GM18499 (cell line): ENCODE measurements at regions not wholly inside any gene's neighbourhood (a gene's known extent, or its start where the extent isn't known, plus 50 kb on each side); places are given as distances from the start of the nearest gene placed in this dataset.
"Not testable (repeated sequence)": the region's sequence is repeated elsewhere in the genome, so short reads cannot be mapped to it uniquely, and the experiment has no call there.

Source experiments
- ATAC-seq: cut with Tn5 transposase; IDR thresholded peaks from one replicate; pipeline ENCODE4 v1.9.1; 2021; ENCODE audit warnings: moderate number of reproducible peaks; ENCODE audit not compliant: insufficient read depth, unreplicated experiment

DNA sequence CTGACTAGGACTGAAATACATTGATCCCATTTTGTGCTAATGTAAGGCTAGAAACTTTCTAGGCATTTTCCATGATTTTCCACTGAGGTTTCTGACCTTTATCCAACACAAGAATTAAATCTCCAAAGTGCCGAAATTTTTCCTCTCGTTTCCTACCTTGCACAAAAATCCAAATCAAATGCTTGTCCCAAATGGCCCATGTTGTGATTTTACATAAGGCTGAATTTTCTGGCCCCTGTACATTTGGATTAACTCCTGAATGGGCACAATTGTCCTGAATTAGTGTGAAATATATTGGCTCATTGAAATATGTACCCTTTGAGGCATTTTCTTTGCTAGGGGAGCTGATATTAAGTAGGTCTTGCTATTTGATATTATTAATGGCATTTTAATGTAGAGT lies 105.6 kb upstream of the CBLB start:
- no peak for ATAC-seq

DNA sequence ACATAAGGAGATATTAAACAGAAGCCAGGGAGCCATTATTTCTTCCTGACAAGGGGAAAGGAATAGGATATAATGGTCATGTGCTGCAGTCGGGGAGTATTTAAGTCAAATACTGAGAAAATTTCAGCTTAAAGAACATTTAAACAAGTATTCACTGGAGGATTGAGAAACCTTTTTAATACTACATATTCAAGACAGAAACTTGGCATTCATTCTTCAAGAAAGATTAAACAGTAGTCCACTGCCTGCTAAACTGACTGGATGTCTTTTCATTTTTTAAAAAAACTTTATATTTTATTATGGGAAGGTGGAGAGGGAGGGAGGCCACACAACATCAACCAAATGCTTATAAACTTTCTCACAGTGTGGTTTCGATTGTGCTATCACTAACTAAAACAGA lies 107.4 kb upstream of the CBLB start:
- no peak for ATAC-seq

DNA sequence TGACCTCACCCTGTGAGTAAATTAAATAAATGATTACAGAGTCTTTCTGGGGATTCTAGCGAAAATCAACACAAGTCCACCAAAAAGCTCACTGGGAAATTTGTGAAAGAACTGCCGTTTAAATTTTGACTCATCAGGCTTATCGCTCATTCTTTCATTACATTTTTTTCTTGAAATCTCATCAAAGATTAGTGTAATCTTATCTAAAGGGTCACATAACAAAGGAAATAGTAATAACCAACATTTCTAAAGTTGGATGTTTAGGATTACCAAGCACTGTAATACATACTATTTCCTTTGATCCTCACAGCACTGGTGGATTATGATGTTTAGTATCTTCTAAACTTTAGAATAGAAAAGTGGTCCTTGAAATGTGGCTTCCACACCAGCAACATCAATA lies 111.1 kb upstream of the CBLB start:
- ATAC-seq, result no peak

DNA sequence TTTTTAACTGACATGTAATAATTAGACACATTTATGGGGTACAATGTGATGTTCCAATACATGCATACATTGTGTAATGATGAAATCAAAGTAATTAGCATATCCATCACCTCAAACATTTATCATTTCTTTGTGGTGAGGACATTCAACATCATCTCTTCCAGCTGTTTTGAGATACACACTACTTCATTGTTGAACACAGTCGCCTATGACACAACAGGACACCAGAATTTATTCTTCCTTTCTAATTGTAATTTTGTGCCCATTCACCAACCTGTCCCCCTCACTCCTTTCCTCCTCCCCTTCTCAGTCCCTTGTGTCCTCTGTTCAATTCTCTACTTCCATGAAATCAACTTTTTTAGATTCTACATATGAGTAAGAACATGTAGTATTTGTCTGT lies 113.4 kb upstream of the CBLB start:
- no peak for ATAC-seq

DNA sequence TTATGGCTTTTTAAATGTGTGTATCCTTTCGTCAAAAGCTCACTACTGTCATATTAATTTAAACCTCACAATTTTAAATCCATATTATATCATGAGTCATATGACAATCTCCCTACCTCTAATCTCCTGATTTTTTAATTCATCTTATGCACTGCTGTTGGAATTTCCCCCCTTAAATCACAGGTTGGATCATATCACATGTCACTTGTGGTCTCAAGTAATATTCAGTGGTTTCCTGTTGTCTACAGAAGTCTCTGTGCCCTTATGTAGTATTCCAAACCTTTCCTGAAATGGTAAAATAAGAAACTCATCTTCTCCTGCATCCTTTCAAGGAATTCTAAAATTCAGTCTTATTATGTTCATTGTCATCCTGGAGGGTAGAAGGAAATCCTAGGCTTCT lies 116.0 kb upstream of the CBLB start:
- ATAC-seq, result no peak

DNA sequence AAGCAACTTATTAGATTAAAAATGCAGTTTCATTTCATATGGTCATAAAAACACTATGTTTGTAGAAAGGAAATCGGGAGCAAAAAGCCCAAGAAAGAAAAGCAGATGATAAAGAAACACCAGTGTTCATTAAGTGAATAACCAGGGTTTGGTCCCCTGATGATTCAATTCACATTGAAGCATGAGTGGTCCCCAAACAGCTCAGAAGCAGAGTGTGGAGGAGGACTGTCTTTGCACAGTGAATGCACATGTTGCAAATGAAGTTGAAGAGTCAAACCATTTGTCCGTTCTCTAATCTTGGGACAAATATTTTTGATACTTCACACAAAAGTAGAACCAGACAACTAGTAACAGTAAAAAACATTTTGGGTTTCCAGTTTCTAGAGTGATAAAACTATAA lies 117.5 kb upstream of the CBLB start:
- not testable (repeated sequence) for ATAC-seq

DNA sequence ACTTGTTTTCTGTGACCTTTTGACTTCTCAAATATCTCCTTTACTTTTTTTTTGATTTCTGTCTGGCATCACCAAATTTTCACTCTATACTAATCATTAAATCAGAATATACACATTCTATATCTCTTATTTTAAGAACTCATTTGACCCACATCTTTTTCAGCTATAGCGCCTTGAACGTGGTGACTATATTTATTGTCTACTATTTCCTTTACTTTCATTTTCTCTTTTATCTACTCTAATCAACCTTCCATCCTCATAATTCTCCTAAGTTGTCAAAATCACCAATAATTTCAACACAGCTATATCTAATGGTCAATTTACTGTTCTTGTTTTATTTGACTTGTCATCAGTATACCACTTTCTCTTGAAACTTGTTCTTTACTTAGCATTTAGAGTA lies 119.0 kb upstream of the CBLB start:
- no peak for ATAC-seq

DNA sequence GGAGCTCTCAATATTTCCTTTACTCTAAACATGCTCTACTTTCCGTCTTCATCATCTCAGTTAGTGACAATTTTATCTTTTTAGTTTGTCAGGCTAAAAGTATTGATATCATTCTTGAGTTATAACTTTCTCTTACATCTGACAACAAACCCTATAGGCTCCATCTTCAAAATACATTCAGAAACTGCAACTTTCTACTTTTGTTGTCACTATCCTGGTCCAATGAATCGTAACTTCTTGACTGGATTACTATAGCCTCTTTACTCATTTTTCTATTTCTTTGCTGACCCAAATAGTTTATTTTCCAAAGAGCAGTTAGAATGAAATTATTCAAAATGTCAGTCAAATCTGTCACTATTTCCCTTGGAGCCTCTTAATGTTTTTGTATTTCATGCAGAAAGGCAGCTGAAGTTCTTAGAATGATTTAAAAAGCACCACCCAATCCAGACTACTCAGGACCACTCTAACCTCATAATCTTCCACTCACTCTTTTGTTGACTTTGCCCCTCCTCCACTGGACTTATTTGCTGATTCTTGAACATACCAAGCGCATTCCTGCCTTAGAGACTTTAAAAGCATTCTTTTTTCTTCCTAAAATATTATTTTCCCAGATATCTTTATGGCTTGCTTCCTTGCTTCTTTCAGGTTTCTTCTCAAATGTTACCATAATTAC lies 119.9 kb upstream of the CBLB start:
- ATAC-seq, result no peak

DNA sequence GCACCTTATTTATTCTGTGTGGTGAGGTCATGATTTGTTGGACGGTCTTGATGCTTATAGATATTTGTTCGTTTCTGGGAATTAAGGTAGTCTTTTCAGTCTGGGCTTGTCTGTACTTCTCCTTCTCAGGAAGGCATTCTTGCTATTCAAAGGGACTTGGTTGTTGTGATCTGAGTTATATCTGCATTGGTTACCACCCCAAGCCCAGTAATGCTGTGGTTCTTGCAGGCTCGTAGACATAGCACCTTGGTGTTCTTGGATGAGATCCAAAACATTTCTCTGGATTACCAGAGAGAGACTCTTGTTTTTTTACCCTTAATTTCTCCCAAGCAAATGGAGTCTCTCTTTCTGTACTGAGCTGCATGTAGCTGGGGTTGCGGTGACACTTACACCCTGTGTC lies 128.0 kb upstream of the CBLB start:
- no peak for ATAC-seq

DNA sequence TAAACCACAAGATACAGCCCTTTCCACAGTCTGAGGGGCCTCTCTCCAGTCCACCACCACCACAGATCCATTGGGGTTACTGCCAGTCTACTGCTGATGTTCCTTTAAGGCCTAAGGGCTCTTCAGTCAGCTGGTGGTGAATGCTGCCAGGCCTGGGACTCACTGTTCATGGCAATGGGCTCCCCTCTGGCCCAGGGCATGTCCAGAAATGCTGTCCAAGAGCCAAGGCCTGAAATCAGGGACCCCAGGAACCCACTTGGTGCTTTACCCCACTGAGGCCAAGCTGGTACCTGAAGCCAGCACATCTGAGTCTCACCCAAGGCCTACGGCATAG lies 128.6 kb upstream of the CBLB start:
- no peak for ATAC-seq

DNA sequence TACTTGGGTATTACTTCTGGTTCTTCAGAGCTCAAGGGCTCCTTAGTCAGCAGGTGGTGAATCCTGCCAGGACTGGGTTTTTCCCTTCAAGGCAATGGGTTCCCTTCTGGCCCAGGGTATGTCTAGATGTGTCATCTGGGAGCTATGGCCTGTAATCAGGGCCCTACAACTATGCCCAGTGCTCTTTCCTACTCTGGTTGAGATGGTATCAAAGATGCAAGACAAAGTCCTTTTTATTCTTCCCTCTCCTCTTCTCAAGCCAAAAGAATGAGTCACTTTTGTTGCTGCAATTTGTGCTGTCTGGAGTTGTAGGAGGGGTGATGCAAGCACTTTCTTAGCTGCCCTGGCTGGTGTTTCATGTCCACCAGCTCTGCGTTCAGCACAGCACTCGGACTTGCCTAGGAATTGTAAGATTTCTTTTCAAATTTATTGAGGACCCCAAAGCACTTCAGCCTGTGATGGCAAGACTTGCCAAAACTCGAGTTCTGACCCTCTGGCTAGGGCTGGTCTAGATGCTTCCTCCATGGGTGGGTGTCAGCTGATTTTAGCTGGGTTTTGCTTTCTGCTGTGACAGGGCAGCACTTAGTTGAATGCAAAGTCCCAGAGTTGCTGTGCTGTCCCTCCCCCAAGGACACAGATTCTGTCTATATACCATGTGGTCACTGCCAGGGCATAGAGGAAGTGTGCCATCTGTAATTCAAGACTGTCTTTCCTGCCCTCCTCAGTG lies 129.2 kb upstream of the CBLB start:
- ATAC-seq, result no peak

DNA sequence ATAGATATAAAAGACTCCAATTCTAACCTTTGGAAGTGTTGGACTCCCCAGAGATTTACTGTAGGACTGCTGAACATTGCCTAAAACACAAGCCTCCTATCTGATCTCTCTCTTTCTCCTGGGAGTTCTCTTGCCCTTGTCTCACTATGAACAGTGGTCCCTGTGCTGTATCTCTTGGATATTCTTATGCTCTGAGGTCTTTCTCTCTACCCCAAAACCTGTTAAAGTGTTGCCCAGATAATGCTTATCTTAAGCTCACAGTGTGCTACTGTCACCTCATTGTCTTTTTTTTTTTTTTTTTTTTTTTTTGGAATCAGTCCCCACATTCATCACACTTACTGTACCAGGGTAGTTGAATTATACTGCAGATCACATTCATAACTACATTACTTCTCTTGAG lies 131.0 kb upstream of the CBLB start:
- no peak for ATAC-seq

DNA sequence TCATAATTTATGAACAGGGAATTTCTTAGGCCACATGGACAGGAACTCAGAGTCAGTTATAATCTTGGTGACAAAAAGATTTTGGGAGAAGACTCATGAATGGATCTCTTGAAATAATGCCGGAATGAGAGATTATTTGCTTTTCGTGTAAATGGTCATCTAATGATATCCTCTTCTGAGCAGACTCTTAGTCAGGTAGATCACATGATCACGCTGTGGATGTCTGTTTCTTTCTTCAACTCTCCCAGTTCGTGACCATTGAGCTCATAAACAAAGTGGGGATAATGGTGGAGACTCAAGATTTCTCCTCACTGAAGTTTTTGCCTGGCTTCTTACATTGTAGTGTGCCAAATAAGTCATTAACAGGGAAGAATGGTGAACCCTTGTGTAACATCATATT lies 133.1 kb upstream of the CBLB start:
- no peak for ATAC-seq

DNA sequence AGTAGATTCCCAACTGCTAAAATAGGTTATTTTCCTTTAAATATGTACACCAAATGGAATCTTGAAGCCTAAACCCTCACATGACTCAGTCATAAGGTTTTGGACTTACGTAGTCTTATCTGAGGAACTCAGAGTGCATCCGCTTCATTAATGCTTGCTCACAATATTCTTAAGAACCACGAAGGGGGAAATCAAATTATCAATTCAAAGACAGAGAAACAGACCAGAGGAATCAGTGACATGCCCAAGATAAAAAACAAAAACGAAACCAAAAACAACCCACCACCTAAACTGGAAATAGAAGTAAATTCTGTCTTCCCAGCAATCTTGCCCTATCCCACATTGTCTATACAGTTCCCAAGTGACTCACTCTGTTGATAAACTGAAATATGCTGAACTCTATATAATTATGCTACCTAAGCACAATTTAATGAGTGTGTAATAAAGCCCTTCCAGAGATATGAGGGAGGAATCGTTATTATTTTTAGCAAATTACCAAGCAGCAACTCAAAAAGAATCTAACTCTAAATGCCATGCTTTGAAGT lies 135.4 kb upstream of the CBLB start:
- no peak for ATAC-seq

DNA sequence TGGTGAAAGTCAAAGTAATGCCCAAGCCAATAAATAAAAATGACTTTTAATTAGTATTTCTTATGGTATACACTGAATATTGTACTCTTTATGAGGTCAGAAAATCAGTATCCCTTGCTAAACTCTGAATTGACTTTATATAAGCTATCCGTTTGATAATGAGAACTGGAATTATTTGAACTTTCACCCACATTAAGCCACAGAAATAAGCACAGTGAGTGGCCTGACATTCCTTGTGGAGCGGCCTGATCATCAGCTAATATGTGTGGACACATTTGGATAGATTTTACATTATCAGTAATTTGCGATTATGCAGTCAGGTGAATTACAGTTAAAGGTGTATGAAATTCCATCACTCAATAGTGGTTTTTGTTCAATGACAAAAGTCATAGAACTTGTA lies 136.0 kb upstream of the CBLB start:
- ATAC-seq, result no peak

DNA sequence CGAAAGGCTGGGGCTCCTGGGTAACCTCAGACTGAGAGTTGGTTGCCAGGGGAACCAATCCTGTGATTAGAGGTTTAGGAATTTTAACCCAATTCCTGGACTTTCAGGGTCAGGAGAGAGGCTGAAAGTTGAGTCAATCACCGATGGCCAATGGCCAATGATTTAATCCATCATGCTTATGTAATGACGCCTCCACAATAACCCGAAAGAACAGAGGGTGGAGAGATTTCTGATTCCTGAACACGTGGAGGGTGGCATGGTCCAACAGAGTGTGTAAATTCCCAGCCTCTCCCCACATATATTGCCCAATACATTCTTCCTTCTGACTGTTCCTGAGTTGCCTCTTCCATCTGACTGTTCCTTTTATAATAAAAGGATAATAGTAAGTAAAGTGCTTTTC lies 137.2 kb upstream of the CBLB start:
- ATAC-seq, result no peak

DNA sequence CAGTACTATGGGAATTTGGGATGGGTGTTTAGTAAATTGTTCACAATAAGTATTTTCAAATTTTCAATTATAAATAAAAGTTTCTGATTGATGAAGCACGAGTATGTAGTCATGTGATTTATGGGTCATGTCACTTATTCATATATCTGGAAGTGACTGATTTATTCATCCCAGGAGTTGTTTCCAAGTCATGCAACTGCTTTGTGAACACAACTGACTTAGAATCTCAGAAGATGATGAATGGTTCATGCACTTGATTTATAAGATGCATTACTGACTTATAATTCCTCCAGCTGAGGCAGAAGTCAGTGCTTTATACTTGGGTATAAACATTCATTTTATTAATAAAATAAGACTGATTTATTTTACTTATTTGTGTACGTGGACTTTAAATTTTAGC lies 137.8 kb upstream of the CBLB start:
- no peak for ATAC-seq

DNA sequence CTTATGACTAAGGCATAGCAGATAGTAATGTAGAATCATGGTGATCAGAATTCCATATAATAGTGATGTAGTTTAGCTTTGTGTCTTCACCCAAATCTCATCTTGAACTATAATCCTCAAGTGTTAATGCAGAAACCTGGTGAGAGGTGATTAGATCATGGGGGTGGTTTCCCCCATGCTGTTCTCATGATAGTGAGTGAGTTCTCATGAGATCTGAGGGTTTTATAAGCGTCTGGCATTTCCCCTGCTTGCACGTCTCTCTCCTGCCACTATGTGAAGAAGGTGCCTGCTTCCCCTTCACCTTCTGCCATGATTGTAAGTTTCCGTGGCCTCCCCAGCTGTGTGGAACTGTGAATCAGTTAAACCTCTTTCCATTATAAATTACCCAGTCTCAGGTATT lies 138.7 kb upstream of the CBLB start:
- no peak for ATAC-seq

DNA sequence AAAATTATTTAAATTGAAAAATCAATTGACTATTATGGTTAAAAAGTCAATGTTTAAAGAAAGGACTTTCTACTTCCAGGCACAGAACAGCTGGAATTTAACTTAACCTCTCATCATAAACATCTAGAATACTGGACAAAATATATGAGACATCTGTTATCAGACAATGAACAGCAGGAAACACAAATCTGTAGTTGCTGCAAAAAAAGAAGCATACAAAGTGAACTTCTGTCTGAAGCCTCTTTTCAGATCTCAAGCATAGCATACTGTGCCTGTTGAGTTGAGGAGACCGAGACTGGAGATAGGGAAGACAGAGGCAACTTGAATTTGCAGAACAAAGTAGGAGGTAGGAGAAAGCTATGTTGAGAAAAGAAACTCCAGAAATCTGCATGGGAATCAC lies 140.0 kb upstream of the CBLB start:
- ATAC-seq, result no peak

DNA sequence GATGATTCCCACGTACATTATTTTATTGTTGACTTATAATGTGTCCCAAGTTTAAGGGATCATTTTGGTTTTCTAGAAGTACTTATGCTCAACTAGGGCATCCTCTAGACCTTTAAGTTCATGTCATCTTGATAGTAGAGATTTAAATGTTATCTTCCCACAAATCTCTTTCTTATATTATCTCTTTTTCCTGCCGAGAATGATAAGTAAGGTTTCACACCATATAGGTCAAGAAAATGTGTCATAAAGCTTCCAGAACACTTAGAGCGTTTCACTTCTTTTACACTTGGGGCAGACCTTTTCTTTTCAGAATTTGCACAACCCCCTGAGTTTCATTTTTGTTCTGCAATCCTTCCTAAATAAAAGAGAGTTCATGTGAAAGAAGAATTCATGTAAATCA lies 142.0 kb upstream of the CBLB start:
- ATAC-seq, result no peak

DNA sequence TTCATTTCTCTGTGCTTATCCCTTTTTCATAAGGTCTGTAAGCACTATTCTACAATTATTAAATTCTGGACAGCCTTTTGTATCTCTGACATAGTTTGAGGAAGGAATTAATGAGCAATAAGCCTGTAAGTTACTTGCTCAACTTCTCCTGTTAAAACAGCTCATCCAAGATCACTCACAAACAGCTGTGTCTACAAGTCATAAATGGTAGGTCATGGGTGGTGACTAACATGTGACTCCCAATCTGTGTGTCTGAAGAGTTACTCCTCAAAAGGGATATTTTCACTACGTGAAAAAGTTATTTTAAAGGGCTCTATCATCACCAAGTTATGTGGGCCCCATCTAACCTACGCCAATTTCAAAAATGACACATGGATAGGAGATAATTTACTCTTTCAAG lies 145.2 kb upstream of the CBLB start:
- no peak for ATAC-seq

DNA sequence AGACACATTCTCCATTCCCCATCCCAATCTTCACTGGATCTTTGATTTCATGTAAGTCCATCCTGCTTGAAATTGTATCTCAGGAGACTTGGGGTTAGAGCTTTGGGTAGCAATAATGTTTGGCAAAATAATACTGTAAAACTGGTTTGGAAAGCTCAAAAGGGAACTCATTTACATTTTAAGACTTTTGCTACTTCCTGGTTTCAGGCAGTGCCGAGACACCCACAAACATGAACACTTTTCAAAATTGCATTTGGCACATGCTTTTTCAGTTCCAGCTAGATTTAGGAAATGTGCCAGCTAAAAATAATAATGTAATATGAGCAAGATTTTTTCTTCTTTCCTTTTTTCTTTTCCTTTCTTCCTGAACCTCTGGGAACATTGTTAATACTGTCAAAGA lies 145.7 kb upstream of the CBLB start:
- ATAC-seq, result no peak
